Adrenal gland (tissue), 9 donors: ENCODE measurements at regions not wholly inside any gene's neighbourhood (a gene's known extent, or its start where the extent isn't known, plus 50 kb on each side); places are given as distances from the start of the nearest gene placed in this dataset.
"Not testable (repeated sequence)": the region's sequence is repeated elsewhere in the genome, so short reads cannot be mapped to it uniquely, and the experiment has no call there.

Source experiments
- DNase-seq, 7 donors: peaks; one replicate each; pipeline ENCODE4 v3.0.0-alpha.2; 2019 to 2020
- H3K27ac ChIP-seq, 5 donors: fragments of 200-600 bp; sonication (generic) in 4 of 5; 1 replicate in 3 of 5; 2 replicates in 2 of 5; pipeline versions ENCODE4 v1.5.1 to v1.8.0; 2016 to 2020; ENCODE audit warnings: mild to moderate bottlenecking in 1 of 5
- H3K27me3 ChIP-seq: fragments of 200-600 bp; 2 replicates; pipeline ENCODE4 v1.8.0; 2021
- H3K36me3 ChIP-seq, 2 donors: fragments of 200-600 bp; replicated peaks in 1 of 2; 1 replicate in 1 of 2; 2 replicates in 1 of 2; pipeline versions ENCODE4 v1.5.1 to v1.8.0; 2018 to 2022
- H3K4me1 ChIP-seq, 2 donors: fragments of 200-600 bp; replicated peaks in 1 of 2; 1 replicate in 1 of 2; 2 replicates in 1 of 2; pipeline versions ENCODE4 v1.5.1 to v1.8.0; 2018 to 2021
- H3K4me3 ChIP-seq, 4 donors: fragments of 200-600 bp; sonication (generic) in 3 of 4; one replicate each; pipeline ENCODE4 v1.5.1; 2016 to 2018
- H3K9me3 ChIP-seq, 3 donors: fragments of 200-600 bp; sonication (generic) in 1 of 3; replicated peaks in 1 of 3; 1 replicate in 2 of 3; 2 replicates in 1 of 3; pipeline versions ENCODE4 v1.5.1 to v1.8.0; 2016 to 2021
- CTCF ChIP-seq, 6 experiments: fragments of 450-650 bp in 4 of 6; fragments of 200-600 bp in 2 of 6; sonication (generic) in 1 of 6; IDR thresholded peaks; 1 replicate in 5 of 6; 2 replicates in 1 of 6; pipeline versions ENCODE4 v1.5.1 to v1.8.0; 2016 to 2021; ENCODE audit warnings: antibody characterized with exemption in 6 of 6, mild to moderate bottlenecking in 2 of 6, moderate library complexity in 1 of 6
- POLR2A ChIP-seq, 2 donors: fragments of 450-650 bp; IDR thresholded peaks; one replicate each; pipeline ENCODE4 v1.6.1; 2017; ENCODE audit warnings: antibody characterized with exemption in 2 of 2, mild to moderate bottlenecking in 2 of 2, moderate library complexity in 1 of 2
- WGBS, 4 donors: extraction: QIAGEN DNeasy Blood & Tissue Kit in 2 of 4; methylation state at CpG; one replicate each; pipeline versions ENCODE4 v1.1.5 to v1.1.7; 2013 to 2017; 5-methylcytosine and 5-hydroxymethylcytosine counted together
- intact Hi-C, 2 donors: fragments of 100-400 bp; cut with DNase I; formaldehyde crosslinking; loops; one replicate each; pipeline versions ENCODE4 v1.14.1 to v1.15.0; 2022 to 2023
- donor health status: healthy with polysubstance abuse.
- donor health status: Bipolar disorder and iron deficiency.
- donor health status: DM: yes; HTN: yes; CAD: no.
- donor health status: DM: no; HTN: no; CAD: no.
- donor health status: DM: no; HTN: no; CAD: no.

DNA sequence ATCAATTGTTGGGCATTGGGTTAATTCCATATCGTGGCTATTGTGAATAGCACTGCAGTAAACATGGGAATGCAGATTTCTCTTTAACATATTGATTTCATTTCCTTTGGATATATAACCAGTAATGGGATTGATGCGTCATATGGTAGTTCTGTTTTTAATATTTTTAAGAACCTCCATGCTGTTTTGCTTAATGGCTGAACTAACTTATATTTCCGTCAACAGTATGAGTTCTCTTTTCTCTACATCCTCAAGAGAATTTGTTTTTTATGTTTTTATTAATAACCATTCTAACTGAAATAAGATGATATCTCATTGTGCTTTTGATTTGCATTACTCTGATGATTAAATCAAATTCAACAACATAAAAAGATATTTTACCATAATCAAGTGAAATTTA is 228.5 kb upstream of the FSIP2 start:
- Histone ChIP-seq H3K27me3 (no peaks in the 10 kb centered on the region), H3K27ac (no peak overlapping the region), H3K4me3 (no peak overlapping the region), H3K4me1 (no peaks in the 10 kb centered on the region), H3K36me3 (no peaks in the 10 kb centered on the region), H3K9me3 (peaks cover 0 to 12% (median 6%) of the 10 kb centered on the region in 3 donors)
- 82 to 88% (median 86%) methylated on average over 3 of the region's 3 CpGs for WGBS, 4 donors
- no peak for TF ChIP-seq POLR2A (IDR thresholded peaks at IDR 0.05)
- TF ChIP-seq CTCF (IDR thresholded peaks at IDR 0.05): no peak
- intact Hi-C loops: no loop called here
- no peak for DNase-seq

- Histone ChIP-seq H3K27me3 (no peaks in the 10 kb centered on the region), H3K4me1 (no peaks in the 10 kb centered on the region), H3K36me3 (no peaks in the 10 kb centered on the region), H3K27ac (no peak overlapping the region), H3K9me3 (peaks cover 0 to 12% (median 6%) of the 10 kb centered on the region in 3 donors), H3K4me3 (no peak overlapping the region)
- intact Hi-C loops: no loop called here
- TF ChIP-seq CTCF (IDR thresholded peaks at IDR 0.05): no peak
- TF ChIP-seq POLR2A (IDR thresholded peaks at IDR 0.05): no peak
- no peak for DNase-seq
- WGBS, 4 donors: 88 to 95% (median 93%) methylated on average over 2 of the region's 2 CpGs
Measured at GRCh38 chr2:185511925-185512324, 226.7 kb upstream of the FSIP2 start.

DNA sequence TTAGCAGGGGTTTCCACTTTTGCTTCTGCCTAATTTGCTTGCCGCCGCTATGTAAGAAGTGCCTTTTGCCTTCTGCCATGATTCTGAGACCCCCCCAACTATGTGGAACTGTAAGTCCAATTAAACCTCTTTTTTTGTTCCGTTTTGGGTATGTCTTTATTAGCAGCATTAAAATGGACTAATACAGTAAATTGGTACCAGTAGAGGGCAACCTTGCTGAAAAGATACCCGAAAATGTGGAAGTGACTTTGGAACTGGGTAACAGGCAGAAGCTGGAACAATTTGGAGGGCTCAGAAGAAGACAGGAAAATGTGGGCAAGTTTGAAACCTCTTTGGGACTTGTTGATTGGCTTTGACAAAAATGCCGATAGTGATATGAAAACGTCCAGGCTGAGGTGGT is 216.1 kb upstream of the FSIP2 start:
- Histone ChIP-seq H3K27me3 (no peaks in the 10 kb centered on the region), H3K9me3 (no peaks in the 10 kb centered on the region), H3K27ac (no peak overlapping the region), H3K4me3 (no peak overlapping the region), H3K4me1 (no peaks in the 10 kb centered on the region), H3K36me3 (no peaks in the 10 kb centered on the region)
- WGBS, 4 donors: 67 to 76% (median 72%) methylated on average over 6 of the region's 6 CpGs
- intact Hi-C loops: no loop called here
- no peak for DNase-seq
- no peak for TF ChIP-seq CTCF (IDR thresholded peaks at IDR 0.05)
- TF ChIP-seq POLR2A (IDR thresholded peaks at IDR 0.05): no peak

DNA sequence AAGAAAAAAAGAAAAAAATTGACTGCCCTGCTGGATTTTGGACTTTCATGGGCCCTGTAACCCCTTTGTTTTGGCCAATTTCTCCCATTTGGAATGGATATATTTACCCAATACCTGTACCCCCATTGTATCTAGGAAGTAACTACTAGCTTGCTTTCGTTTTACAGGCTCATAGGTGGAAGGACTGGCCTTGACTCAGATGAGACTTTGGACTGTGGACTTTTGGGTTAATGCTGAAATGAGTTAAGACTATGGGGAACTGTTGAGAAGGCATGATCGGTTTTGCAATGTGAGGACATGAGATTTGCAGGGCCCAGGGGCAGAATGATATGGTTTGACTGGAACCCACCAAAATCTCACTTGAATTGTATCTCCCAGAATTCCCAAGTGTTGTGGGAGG is 214.4 kb upstream of the FSIP2 start:
- WGBS, 4 donors: 58 to 85% (median 71%) methylated on average over 2 of the region's 2 CpGs
- H3K36me3 ChIP-seq, H3K27me3 ChIP-seq, DNase-seq, intact Hi-C loops, H3K9me3 ChIP-seq, H3K27ac ChIP-seq, H3K4me3 ChIP-seq, H3K4me1 ChIP-seq: not testable (repeated sequence)

GRCh38 chr2:185526161-185526560 is 212.4 kb upstream of the FSIP2 start:
- no peak overlapping the region for H3K27ac ChIP-seq
- no peaks in the 10 kb centered on the region for H3K4me1 ChIP-seq
- intact Hi-C loops: no loop called here
- TF ChIP-seq POLR2A (IDR thresholded peaks at IDR 0.05): no peak
- TF ChIP-seq CTCF (IDR thresholded peaks at IDR 0.05): no peak
- H3K4me3 ChIP-seq: no peak overlapping the region
- WGBS, 4 donors: 86 to 94% (median 89%) methylated on average over 1 of the region's 1 CpG
- no peak for DNase-seq
- no peaks in the 10 kb centered on the region for H3K9me3 ChIP-seq
- H3K36me3 ChIP-seq: no peaks in the 10 kb centered on the region
- no peaks in the 10 kb centered on the region for H3K27me3 ChIP-seq
